ENCODE measurements at regions not wholly inside any gene's neighbourhood (a gene's known extent, or its start where the extent isn't known, plus 50 kb on each side); places are given as distances from the start of the nearest gene placed in this dataset.
A peak's percentile ranks its signal among the peaks of the same experiment; 100 is the strongest.

DNA sequence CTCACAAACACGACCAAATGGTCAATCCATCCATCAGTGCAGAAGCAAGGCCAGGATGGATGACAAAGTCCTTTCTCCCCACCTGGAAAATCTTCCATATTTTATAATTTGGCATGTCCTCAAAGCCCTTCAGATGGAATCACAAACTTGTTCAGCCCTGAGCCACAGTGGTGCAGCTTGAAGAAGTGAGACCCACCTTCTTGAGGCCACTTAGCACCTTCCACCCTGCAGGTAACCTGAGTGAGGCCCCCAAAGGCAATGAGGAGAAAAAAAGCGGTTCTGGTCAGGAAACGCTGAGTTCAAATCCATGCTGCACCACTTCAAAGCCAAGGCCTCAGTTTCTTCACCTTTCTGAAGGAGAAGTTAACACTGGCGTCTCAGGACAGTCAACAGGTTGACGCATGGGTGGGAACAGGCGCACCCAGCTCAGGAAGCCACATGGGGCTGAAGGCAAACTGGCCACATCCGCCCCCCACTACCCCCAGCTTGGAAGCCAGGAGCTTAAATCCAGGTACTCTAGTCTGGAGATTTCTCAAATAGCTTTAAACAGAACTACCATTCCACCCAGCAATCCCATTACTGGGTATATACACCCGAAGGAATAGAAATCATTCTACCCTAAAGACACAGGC lies 320.4 kb downstream of the BCL11B start:
- no peak for DNase-seq

DNA sequence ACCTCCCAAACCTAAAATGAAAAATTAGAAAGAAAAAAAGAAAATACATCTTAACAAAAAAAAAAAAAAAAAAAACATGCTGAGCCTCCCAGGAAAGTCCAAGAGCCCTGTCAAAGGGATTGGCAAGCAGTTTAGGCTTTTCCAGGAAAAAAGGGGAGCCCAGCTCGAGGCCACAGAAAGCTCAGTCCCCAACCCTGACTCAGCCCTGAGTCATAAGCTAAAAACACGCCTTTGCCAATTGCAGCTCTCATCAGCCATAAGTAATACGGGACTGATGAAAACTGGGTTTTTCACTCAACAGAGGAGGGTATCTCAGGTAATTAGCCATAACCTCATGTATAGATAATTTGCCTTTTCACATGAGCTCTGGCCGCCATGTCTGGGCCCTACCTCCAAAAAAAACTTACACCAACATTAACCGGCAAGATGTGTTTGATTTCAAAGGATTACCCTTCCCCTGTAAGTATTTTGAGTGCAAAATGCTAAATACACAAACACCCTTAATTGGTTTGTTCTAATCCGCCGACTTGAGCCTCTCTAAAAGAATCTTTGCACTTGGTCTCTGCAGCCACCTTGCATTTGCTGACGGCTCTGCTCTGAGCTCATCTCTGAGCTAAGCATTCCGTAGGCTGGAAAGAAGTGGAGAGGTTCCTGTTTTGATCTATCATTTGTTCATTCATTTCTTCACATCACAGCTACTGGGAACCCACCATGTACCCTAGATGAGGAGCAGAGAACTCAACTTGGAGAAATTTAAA lies 319.2 kb downstream of the BCL11B start:
- no peak for DNase-seq

DNA sequence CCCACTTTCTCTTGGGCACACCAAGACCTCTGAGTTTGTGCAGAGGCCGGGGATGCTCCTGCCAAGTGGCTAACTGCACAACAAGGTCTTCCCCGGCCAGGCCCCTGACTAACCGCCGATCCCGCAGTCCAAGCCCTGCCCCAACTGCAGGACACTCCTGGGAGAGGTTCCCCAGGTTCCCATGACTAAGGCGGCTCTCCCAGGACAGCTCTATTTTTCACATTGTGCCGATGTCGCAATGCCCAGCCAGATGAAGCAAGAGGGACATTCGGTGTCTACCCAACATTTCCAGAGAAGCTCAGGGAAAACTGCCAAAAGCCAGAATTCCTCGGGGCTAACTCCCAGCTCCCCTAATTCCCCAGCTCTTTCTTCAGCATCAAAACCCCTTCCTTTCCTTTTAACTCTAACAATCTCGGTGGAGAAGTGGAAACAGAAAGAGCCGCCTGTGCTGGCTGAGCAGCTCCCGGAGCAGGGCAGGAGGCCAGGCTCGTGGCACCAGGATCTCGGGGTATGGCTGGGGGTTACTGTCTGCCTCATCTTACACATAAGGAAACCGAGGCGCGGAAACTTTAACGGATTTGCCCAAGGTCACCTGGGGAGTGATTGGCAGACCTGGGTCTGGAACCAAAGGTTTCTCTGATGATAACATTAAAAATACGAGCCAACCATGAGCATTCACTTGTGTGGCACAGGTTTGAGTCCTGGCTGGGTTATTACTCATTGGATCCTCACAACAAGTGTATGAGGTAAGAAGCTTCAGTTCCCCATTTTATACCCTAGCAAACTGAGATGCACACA lies 318.2 kb downstream of the BCL11B start:
- DNase-seq: no peak

DNA sequence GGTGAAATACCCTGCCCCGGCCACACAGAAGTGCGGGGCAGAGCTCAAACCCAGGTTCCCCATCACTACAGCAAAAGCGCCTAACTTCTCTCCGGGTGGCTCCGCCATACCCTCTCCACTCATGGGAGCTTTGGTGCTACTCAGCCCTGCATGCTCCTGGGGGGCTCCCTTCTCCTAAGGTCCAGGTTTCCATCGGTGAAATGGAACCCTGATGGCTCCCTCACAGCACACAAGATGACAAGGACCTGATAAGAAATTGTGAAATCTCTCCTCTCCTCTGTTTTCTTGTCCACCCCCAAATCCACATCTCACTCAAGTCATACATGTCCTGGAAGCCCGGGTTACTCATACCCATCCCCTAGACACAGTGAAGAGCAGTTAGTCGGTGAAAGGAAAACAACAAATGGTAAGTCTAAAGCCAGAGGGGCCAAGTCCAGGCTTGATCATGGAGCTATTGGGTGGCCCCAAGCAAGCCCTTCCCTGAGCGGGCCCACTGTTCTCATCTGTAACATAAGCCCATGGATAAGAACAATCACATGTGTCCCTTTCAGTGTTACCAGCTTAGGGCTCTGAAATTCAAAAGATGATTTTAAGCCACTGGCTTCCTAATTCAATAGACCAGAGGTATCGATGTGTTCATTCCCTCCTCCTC lies 317.5 kb downstream of the BCL11B start:
- DNase-seq: no peak

DNA sequence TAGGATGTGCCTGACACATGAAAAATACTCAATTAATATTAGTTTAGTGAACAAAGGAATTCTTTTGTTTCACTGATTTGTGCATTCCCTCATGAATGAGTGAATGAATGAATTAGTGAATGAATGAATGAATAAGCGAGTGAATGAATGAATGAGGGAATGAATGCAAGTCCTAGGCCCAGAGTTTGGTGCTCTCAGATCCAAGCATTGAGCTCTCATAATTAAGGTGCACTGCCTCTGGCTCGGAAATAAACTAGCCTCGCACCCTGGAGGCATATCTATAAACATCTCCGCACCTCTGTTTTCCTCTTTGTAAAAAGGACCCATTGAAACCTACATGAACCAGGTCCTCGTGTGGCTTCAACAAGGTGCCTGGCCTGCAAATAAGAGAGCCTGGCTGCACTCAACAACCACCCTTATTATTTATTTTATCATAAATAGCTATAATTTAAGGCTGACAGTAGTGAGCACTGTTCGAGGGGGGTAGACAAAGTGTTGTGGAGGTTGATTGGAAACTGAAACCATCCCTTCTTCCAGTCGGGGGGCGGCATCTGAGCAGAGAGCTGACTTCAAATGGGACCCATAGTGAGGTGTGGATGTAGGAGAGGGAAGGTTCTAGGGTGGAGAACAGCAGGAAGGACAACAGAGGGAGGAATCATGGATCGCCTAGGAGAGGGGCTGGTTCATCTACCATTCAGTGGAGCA lies 316.8 kb downstream of the BCL11B start:
- no peak for DNase-seq

DNA sequence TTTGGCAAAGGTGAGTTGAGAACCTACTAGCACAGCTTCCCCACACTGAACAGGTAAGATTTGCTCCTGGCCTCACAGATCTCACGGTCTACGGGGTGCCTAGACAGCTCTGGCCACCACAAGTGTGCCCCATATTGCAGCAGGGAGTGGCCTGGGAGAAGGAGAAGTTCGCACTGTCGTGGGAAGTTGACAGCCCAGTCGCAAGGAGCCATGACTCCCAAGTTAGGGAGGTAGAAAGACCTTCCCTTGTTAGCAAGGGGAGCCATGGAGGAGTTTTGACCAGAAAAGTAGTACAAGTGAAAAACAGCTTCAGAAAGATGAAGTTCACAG lies 316.3 kb downstream of the BCL11B start:
- DNase-seq: no peak

DNA sequence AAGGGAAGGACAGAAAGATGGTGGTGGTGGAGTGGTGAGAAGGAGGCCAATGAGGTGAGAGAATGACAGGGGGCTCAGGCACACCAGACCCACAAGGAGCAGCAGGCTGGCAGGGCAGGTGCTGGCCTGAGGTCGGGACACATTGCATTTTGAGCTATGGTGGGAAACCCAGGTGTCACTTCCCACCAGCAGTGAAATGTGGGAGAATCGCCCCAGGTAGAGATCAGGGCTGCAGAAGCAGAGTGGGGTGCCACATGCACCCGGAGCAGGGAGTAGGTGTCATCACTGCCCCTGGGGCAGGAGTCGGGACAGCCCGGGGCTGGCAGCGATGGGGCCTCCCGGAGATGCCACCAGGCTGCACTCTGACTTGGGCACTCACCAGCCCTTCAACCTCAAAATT lies 315.8 kb downstream of the BCL11B start:
- DNase-seq: no peak

DNA sequence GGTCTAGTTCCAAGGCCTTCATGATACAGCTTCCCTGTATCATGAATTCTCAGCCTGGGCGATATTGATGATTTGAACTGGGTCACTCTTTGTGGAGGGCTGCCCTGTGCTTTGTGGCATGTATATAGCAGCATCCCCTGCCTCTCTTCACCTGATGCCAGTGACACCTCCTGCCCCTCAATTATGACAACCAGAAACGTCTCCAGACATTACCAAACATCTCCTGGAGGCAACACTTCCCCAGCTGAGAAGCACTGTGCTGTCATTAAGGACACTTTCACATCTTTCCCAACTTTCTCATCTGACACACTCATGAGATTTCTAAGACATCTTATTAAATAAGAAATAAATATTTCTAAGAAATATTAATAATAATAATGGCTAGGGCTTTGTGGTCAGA lies 315.3 kb downstream of the BCL11B start:
- DNase-seq: no peak

DNA sequence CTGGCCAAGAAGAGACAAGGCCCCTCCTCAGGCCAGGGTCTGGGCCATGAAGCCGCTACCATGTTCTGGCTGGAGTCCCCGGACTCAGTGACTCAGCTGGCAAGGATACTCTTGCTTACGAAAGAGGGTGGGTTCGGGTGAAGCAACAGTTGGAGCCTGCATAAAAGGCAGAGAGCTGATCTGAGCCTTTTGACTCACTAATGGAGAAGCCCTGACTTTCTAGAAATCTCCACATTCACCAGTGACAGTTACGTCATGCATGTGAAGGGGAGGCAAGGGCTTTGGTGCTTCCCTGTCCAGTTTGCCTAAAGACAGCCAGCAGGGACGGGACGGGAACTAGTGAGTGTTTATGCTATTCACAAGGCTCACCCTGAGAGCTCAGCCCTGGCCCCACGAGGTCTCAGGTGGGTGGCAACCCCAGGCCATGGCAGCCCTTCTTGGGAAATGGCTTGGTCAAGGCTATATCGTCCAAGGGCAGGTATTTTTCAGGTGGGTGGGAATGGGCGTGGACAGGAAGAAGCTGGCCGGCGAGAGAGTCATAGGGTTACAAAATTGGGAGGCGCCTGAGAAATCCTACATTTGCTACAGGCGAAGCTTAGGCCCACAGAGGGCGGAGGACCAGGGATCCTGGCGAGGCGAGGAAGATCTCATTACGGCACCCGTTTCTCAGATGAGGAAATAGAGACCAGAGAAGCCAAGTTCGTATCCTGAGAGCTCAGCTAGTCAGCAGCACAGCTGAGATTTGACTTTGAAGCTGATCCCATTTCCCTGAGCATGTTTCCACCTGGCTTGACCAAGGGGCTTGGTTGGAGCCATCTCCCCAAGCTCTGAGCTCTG lies 314.6 kb downstream of the BCL11B start:
- peak; percentile 70 for DNase-seq

DNA sequence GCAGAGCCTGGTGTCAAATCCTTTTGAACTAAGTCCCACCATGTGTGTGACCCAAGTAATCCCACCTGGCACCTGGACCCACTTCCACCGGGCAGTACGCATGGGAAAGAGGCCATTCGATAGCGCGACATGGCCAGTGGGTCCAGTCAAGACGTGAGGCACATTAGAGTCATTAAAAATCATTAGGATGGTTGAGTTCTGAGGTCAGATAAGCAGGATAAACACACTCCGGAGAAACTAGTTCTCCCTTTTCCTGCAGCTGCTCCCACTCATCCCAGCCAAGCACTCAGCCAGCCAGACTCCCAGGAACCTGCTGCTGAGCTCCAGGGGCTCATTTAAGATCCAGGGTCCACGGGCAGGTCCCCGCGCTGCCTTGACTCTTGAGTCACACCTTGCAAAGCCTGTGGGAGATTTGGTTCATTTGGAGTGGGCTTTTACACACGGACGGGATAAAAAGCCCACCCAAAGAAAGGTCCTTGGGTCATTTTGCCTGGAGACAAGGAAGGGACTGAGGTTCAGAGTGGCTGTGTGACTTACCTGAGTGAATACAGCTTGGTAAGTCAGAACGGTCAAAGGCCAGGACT lies 313.9 kb downstream of the BCL11B start:
- no peak for DNase-seq

DNA sequence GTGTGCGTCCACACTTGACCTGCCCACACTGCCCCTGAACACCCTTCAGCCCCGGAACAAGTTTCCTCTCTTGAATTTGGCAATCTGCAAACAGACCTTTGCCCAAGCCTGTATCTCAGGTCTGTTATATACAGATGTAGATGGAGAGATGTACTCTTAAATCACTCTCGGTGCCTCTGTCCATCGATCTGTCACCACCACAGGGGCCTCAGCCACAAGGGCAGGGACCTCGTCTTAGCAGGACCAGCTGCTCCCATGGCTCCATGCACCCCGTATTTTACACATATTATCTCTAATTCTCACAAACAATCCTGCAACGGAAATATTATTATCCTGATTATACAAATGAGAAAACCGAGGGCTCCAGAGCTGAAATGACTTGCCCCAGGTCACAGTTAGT lies 313.4 kb downstream of the BCL11B start:
- no peak for DNase-seq

DNA sequence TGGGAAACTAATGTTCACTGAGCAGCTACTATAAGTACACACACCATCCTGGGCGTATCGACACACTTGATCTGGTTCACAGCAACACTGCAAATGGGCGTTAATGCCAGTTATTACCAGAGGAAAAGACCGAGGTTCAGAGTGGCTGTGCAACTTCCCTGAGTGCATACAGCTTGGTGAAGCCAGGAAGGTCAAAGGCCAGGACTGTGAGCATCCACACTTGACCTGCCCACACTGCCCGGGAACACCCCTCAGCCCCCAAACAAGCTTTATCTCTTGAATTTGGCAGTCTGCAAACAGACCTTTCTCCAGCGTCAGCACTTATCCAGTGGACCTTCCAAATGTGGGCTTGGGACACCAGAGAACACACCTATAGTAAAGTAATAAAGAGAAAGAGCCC lies 312.6 kb downstream of the BCL11B start:
- DNase-seq: no peak

DNA sequence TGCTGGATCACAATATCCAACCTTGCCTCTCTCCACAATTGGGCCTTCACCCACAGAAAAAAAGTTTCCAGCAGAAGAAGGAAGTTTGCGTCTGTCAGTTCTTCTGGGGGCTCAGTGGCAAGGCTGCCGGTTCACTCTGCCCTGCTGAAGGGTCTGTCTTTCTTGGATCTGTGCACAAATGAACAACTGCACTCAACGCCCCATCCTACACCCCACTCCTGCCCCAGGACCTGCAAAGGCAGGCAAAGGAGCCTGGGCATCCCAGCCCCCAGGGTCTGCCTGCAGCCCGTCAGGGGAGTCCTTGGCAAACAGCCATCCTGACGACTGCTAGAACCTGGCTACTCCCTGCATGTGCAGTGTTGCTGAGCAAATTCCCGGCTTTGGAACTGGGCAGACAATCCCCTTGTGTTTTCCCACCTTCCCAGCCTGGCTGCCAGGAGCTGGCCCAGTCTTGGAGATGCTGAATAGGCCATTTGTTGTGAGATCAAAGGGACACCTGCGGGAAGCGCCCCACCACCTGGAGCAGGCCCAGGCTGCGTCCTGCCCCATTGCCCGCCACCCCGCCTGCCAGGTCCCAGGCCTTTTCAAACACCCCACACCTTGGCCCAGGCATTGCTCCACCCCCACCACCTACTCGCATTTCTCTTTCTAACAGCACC lies 311.9 kb downstream of the BCL11B start:
- DNase-seq: no peak

DNA sequence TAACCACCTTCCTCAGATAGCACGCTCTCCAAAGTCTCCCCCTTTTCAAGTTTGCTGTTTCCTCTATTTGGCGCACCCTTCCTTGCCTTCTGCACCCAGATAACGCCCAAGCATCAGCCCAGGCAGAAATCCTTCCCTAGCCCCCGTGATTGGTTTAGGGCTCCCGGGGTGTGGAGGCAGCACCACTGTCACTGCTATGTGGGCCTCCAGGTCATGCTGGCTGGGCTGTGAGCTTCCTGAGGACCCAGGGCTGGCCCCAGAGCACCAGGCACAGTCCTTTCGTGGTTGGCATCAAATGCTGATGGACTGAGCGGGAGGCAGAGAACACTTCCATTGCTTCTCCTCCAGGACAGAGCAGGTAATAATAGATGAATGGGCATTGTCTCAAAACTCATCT lies 311.4 kb downstream of the BCL11B start:
- DNase-seq: no peak

DNA sequence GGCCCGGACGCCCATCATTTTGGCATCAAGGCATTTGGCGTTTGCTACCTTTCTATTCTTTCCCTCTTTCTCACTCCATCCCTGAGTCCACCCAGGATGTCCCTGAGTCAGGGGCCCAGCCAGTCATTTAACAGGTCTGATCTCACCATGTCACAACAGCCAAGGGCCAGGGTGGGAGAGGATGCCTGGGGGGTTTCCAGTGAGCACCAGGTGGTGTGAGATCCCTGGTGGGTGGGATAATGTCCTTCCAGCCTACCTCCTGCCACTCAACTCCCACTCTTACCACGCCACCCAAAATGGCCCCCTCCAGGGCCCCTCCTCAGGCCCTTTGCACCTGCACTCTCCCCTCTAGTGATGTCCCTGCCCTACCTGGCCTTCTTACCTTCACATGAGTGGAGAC lies 310.8 kb downstream of the BCL11B start:
- no peak for DNase-seq

DNA sequence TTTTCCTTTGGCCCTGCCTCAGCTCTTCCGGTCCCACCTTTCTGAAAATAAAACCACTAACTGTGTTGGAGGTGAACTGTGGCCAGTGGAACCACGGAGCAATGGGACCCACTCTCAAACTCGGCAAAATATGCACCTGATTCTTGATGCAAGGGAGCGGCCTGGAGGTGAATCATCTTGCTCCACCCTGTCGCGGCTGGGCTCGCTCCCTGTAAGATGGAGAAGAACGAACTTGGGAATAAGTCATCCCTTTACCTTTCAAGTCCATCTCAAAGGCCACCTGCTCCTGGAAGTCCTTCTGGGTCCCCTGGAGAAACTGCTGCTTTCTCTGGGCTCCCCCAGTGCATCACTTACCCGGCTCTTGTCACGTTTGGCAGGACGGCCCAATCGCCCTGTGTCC lies 309.9 kb downstream of the BCL11B start:
- DNase-seq: no peak

DNA sequence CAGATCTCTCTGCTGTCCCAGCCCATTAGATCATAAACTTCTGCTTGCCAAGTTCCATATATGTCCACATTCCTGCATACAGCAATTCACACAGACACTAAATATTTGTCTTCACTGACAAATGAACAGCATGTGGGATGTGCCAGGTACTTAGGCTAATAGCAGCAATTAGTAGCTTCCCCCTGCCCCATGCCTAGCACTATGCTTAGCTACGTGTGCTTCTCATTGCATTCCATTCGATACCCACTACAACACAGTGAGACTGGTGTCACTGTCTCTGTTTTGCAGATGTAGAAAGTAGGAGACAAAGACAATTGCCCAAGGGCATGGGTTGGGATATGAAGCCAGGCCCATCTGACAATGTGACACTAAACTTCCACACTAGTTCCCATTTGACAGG lies 308.4 kb downstream of the BCL11B start:
- DNase-seq: peak; percentile 52

DNA sequence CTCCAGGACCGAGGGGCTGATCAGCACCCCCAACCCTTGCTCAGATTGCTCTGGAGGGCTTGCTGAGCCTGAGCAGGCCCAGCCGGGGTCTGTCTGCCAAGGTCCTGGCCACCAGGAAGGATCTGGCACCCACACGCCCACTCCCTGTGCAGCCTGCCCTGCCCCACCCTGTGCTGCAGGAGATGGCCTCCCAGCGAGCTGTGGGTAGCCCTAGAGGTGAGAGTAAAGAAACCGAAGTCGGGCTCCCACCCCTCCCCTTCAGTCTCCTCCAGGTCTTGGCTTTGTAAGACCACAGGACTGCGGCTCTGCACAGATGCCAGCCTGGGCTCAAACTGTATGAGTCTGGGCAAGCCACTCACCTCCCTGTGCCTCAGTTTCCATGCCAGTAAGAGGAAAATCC lies 307.8 kb downstream of the BCL11B start:
- no peak for DNase-seq

DNA sequence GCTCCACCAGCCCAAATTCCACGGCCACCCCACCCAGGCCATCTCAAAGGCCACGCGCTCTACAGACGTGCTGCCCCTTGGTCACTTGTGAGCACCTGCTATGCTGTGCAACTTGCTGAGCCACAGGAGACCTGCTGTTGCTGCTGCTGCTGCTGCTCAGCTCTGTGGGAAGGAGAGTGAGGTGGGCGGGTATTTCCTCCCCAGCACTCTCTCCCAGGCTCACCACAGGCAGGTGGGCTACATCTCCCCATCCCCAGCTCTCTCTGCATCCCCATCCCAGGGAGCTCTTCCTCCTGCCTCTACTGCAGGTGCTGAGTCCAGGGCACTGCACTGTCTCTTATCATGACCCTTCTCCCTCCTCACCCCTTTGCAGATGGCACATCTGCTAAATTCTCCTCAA lies 306.9 kb downstream of the BCL11B start:
- no peak for DNase-seq

DNA sequence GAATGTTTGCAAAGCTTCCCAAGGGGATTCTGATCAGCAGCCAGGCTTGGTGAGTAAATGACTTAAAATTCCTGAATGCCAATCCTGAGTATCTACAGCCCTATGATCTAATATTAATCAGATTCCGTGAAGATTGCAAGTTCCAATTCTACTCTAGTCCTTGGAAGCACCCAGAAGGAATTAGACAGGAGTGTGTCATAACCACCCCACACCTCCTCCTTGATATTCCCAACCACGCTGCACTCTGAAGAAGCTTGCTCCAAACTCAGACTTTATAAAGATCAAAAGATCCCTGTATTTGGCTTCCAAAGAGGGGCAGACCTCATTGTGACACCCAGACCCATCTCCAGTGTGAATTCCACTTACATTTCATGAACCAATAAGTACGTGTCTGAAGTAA lies 306.0 kb downstream of the BCL11B start:
- DNase-seq: no peak
